DND-41 (cell line): ENCODE measurements at regions not wholly inside any gene's neighbourhood (a gene's known extent, or its start where the extent isn't known, plus 50 kb on each side); places are given as distances from the start of the nearest gene placed in this dataset.
"Not testable (repeated sequence)": the region's sequence is repeated elsewhere in the genome, so short reads cannot be mapped to it uniquely, and the experiment has no call there.

Experiments used
- EZH2 ChIP-seq: IDR thresholded peaks from 3 replicates; pipeline ENCODE4 v1.6.1; 2012; ENCODE audit warnings: borderline replicate concordance, low read depth, mild to moderate bottlenecking, moderate library complexity, low read length, inconsistent platforms; ENCODE audit not compliant: severe bottlenecking
- TF ChIP-seq, protein P1 (sequence below): IDR thresholded peaks from 2 replicates; pipeline ENCODE4 v1.5.1; 2012; ENCODE audit warnings: borderline replicate concordance, low read length, moderate library complexity, mild to moderate bottlenecking; ENCODE audit not compliant: poor library complexity, severe bottlenecking; ENCODE audit errors: extremely low read depth

DNA sequence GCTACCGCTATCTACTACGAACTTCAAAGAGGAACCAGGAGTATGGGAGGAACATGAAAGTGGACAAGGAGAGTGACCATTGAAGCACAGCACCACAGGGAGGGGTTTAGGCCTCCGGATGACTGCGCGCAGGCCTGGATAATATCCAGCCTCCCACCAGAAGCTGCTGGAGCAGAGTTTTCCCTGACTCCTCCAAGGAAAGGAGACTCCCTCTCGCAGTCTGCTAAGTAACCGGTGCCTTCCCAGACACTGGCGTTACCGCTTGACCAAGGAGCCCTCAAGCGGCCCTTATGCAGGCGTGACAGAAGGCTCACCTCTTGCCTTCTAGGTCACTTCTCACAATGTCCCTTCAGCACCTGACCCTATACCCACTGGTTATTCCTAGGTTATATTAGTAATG, 64.2 kb upstream of the BTG3 start:
- not testable (repeated sequence) for TF ChIP-seq EZH2
- TF ChIP-seq, protein P1, sequence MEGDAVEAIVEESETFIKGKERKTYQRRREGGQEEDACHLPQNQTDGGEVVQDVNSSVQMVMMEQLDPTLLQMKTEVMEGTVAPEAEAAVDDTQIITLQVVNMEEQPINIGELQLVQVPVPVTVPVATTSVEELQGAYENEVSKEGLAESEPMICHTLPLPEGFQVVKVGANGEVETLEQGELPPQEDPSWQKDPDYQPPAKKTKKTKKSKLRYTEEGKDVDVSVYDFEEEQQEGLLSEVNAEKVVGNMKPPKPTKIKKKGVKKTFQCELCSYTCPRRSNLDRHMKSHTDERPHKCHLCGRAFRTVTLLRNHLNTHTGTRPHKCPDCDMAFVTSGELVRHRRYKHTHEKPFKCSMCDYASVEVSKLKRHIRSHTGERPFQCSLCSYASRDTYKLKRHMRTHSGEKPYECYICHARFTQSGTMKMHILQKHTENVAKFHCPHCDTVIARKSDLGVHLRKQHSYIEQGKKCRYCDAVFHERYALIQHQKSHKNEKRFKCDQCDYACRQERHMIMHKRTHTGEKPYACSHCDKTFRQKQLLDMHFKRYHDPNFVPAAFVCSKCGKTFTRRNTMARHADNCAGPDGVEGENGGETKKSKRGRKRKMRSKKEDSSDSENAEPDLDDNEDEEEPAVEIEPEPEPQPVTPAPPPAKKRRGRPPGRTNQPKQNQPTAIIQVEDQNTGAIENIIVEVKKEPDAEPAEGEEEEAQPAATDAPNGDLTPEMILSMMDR: not testable (repeated sequence)
